ENCODE measurements at regions not wholly inside any gene's neighbourhood (a gene's known extent, or its start where the extent isn't known, plus 50 kb on each side); places are given as distances from the start of the nearest gene placed in this dataset.
"Not testable (repeated sequence)": the region's sequence is repeated elsewhere in the genome, so short reads cannot be mapped to it uniquely, and the experiment has no call there.

DNA sequence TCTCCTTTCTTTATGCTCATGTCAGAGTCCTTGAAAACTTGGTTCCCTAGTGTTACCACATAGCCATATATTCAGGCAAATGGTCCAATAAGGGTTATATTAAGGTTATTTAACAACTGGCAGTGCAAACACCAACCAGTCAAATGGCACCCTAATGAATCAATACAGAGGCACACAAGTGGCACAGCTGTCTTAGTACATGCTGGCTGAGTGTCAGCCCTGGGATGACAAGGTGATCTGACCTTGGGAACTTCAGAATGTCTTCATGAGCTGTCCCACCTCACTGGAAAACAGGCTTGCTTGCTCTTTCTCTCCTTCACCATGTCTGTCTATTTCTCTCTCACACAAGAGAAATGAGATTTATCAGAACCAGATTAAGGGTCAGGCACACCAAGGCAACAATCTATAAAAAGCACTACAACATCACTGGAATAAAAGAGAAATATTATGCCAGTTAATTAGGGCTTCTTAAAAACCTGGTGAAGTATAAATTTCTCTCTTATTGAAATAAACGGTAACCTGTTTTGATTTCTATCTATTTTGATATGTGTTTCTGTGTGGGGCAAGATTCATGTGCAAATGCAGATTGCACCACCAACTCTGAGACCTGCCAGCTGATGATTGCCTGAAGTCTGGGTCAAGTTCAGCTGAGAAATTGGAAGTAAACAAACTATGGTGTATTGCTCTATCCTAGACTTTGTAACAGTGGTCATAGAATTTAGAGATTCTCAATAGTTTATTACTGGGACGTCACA is 140.7 kb downstream of the SREK1 start:
- Histone ChIP-seq H3K4me3 (no peak overlapping the region), H3K27me3 (no peaks in the 10 kb centered on the region), H3K9me3 (ENCODE audit: low read depth) (no peaks in the 10 kb centered on the region), H3K27ac (no peak overlapping the region), H3K36me3 (no peaks in the 10 kb centered on the region), H3K4me1 (ENCODE audit: low read depth) (no peaks in the 10 kb centered on the region)
- no peak for DNase-seq (ENCODE audit: low read depth in 1 of 2, low spot score in 1 of 2)
- TF ChIP-seq CTCF (IDR thresholded peaks at IDR 0.05; ENCODE audit: low read depth, low read length), result no peak

GRCh38 chr5:66285343-66285922 is 141.3 kb downstream of the SREK1 start:
- TF ChIP-seq CTCF (IDR thresholded peaks at IDR 0.05; ENCODE audit: low read depth, low read length), result no peak
- Histone ChIP-seq H3K4me3 (no peak overlapping the region), H3K9me3 (ENCODE audit: low read depth) (no peaks in the 10 kb centered on the region), H3K4me1 (ENCODE audit: low read depth) (no peaks in the 10 kb centered on the region), H3K27ac (no peak overlapping the region), H3K27me3 (no peaks in the 10 kb centered on the region), H3K36me3 (no peaks in the 10 kb centered on the region)
- no peak for DNase-seq (ENCODE audit: low read depth in 1 of 2, low spot score in 1 of 2)

GRCh38 chr5:66291771-66292170 is 147.7 kb downstream of the SREK1 start:
- Histone ChIP-seq H3K27me3 (no peaks in the 10 kb centered on the region), H3K4me1 (ENCODE audit: low read depth) (no peaks in the 10 kb centered on the region), H3K9me3 (ENCODE audit: low read depth) (no peaks in the 10 kb centered on the region), H3K36me3 (no peaks in the 10 kb centered on the region), H3K27ac (no peak overlapping the region), H3K4me3 (no peak overlapping the region)
- no peak for DNase-seq (ENCODE audit: low read depth in 1 of 2, low spot score in 1 of 2)
- no peak for TF ChIP-seq CTCF (IDR thresholded peaks at IDR 0.05; ENCODE audit: low read depth, low read length)

DNA sequence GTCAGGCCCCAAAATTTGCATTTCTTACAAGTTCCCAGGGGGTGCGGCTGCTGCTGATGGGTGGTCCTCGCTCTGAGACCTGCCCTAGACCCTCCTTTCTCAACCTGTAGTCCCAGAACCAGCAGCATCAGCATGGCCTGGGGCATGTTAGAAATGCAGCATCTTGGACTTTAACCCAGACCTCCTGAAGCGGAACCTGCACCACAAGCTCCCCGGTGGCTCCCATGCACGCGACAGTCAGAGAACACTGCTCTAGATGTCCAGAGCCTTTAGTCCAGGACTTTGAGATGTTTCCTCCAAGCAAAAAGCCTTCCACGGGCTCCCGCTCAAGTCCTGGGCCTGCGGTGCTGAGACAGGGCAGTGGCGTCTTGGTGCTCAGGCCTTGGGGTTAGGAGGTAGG is 149.8 kb downstream of the SREK1 start:
- not testable (repeated sequence) for H3K27me3 ChIP-seq; H3K4me3 ChIP-seq; H3K36me3 ChIP-seq; H3K27ac ChIP-seq; H3K4me1 ChIP-seq (ENCODE audit: low read depth); DNase-seq (ENCODE audit: low read depth in 1 of 2, low spot score in 1 of 2); H3K9me3 ChIP-seq (ENCODE audit: low read depth)

- TF ChIP-seq CTCF (IDR thresholded peaks at IDR 0.05; ENCODE audit: low read depth, low read length), result no peak
- Histone ChIP-seq H3K36me3 (no peaks in the 10 kb centered on the region), H3K27ac (no peak overlapping the region), H3K4me3 (no peak overlapping the region), H3K27me3 (peaks cover 5% of the 10 kb centered on the region), H3K4me1 (ENCODE audit: low read depth) (no peaks in the 10 kb centered on the region), H3K9me3 (ENCODE audit: low read depth) (no peaks in the 10 kb centered on the region)
- DNase-seq (ENCODE audit: low read depth in 1 of 2, low spot score in 1 of 2), result no peak
Observed at GRCh38 chr5:66299463-66299862, 155.4 kb downstream of the SREK1 start.

- Histone ChIP-seq H3K27ac (no peak overlapping the region), H3K4me1 (ENCODE audit: low read depth) (no peaks in the 10 kb centered on the region), H3K27me3 (peaks cover 5% of the 10 kb centered on the region), H3K4me3 (no peak overlapping the region), H3K36me3 (no peaks in the 10 kb centered on the region), H3K9me3 (ENCODE audit: low read depth) (no peaks in the 10 kb centered on the region)
- no peak for TF ChIP-seq CTCF (IDR thresholded peaks at IDR 0.05; ENCODE audit: low read depth, low read length)
- DNase-seq (ENCODE audit: low read depth in 1 of 2, low spot score in 1 of 2), result no peak
Observed at GRCh38 chr5:66302344-66302743, 158.2 kb downstream of the SREK1 start.

All from cardiac muscle cell (in vitro differentiated cells and primary cell).